Neuronal stem cell (in vitro differentiated cells): ENCODE measurements at regions not wholly inside any gene's neighbourhood (a gene's known extent, or its start where the extent isn't known, plus 50 kb on each side); places are given as distances from the start of the nearest gene placed in this dataset.

ENCODE experiments used
- DNase-seq: peaks from one replicate; pipeline ENCODE4 v3.0.0-alpha.2; 2013; ENCODE audit warnings: low spot score
- H2AFZ ChIP-seq: one replicate; pipeline ENCODE4 v1.6.1; 2013; ENCODE audit warnings: mild to moderate bottlenecking, low read length, inconsistent platforms
- H2AK5ac ChIP-seq: 2 replicates; pipeline ENCODE4 v1.6.1; 2013; ENCODE audit warnings: low read depth, mild to moderate bottlenecking, inconsistent platforms, low read length, moderate library complexity, mixed read lengths
- H2BK120ac ChIP-seq: 2 replicates; pipeline ENCODE4 v1.6.1; 2013; ENCODE audit warnings: low read depth, mild to moderate bottlenecking, inconsistent platforms, low read length, moderate library complexity, mixed read lengths
- H2BK12ac ChIP-seq: one replicate; pipeline ENCODE4 v1.6.1; 2013; ENCODE audit warnings: low read length, inconsistent platforms
- H2BK15ac ChIP-seq: 2 replicates; pipeline ENCODE4 v1.6.1; 2013; ENCODE audit warnings: mild to moderate bottlenecking, low read length, inconsistent platforms, mixed read lengths
- H2BK5ac ChIP-seq: one replicate; pipeline ENCODE4 v1.6.1; 2013; ENCODE audit warnings: inconsistent platforms, mild to moderate bottlenecking, low read length, moderate library complexity
- H3K14ac ChIP-seq: one replicate; pipeline ENCODE4 v1.6.1; 2013; ENCODE audit warnings: low read length, inconsistent platforms
- H3K18ac ChIP-seq: 2 replicates; pipeline ENCODE4 v1.6.1; 2013; ENCODE audit warnings: low read length, inconsistent platforms
- H3K23ac ChIP-seq: 2 replicates; pipeline ENCODE4 v1.6.1; 2013; ENCODE audit warnings: low read depth, mild to moderate bottlenecking, mixed read lengths, low read length, inconsistent platforms; ENCODE audit not compliant: poor library complexity
- H3K27ac ChIP-seq: replicated peaks from 3 replicates; pipeline ENCODE4 v1.5.1; 2013; ENCODE audit warnings: low read length, inconsistent platforms
- H3K27me3 ChIP-seq, 3 experiments: 2 replicates each; pipeline ENCODE4 v1.6.1; 2013; ENCODE audit warnings: low read length in 3 of 3, mild to moderate bottlenecking in 2 of 3, inconsistent platforms in 1 of 3, low read depth in 1 of 3, mixed read lengths in 1 of 3, moderate library complexity in 1 of 3; ENCODE audit not compliant: control insufficient read depth in 3 of 3, insufficient read depth in 3 of 3
- H3K36me3 ChIP-seq, 2 donors: replicated peaks in 1 of 2; 2 replicates each; pipeline ENCODE4 v1.6.1; 2013; ENCODE audit warnings: low read length in 2 of 2; ENCODE audit not compliant: control insufficient read depth in 2 of 2, insufficient read depth in 2 of 2
- H3K4ac ChIP-seq: 2 replicates; pipeline ENCODE4 v1.6.1; 2013; ENCODE audit warnings: inconsistent platforms, mild to moderate bottlenecking, low read length, moderate library complexity
- H3K4me1 ChIP-seq, 2 donors: 1 replicate in 1 of 2; 2 replicates in 1 of 2; pipeline ENCODE4 v1.6.1; 2013; ENCODE audit warnings: low read length in 2 of 2, low read depth in 1 of 2; ENCODE audit not compliant: control insufficient read depth in 2 of 2, insufficient read depth in 1 of 2
- H3K4me2 ChIP-seq: one replicate; pipeline ENCODE4 v1.6.1; 2013; ENCODE audit warnings: mild to moderate bottlenecking, low read length, inconsistent platforms; ENCODE audit not compliant: insufficient read depth, poor library complexity, severe bottlenecking
- H3K4me3 ChIP-seq, 2 donors: 2 replicates each; pipeline ENCODE4 v1.5.1; 2013; ENCODE audit warnings: low read length in 2 of 2, mild to moderate bottlenecking in 2 of 2, inconsistent platforms in 1 of 2, moderate library complexity in 1 of 2
- H3K79me1 ChIP-seq: one replicate; pipeline ENCODE4 v1.6.1; 2013; ENCODE audit warnings: low read depth, mild to moderate bottlenecking, inconsistent platforms, low read length, moderate library complexity
- H3K9ac ChIP-seq: one replicate; pipeline ENCODE4 v1.6.1; 2013; ENCODE audit warnings: mild to moderate bottlenecking, low read depth, low read length, inconsistent platforms; ENCODE audit not compliant: poor library complexity
- H3K9me3 ChIP-seq, 2 donors: replicated peaks in 1 of 2; 2 replicates each; pipeline versions ENCODE3 to v1.6.1; 2013; ENCODE audit warnings: low read length in 2 of 2, mild to moderate bottlenecking in 2 of 2, inconsistent platforms in 1 of 2, low read depth in 1 of 2, mixed read lengths in 1 of 2, moderate library complexity in 1 of 2; ENCODE audit not compliant: control insufficient read depth in 2 of 2, insufficient read depth in 1 of 2
- H4K8ac ChIP-seq: one replicate; pipeline ENCODE4 v1.6.1; 2013; ENCODE audit warnings: low read depth, mild to moderate bottlenecking, inconsistent platforms, low read length, moderate library complexity
- H4K91ac ChIP-seq: one replicate; pipeline ENCODE4 v1.6.1; 2013; ENCODE audit warnings: low read length, low read depth, mild to moderate bottlenecking, inconsistent platforms; ENCODE audit not compliant: poor library complexity
- WGBS, 2 donors: extraction: QIAGEN DNeasy Blood & Tissue Kit; methylation state at CpG; one replicate each; pipeline ENCODE4 v1.1.7; 2013; ENCODE audit warnings: missing lambda C conversion rate in 2 of 2, mixed read lengths in 1 of 2; ENCODE audit not compliant: insufficient read length in 2 of 2, insufficient replicate concordance in 1 of 2; ENCODE audit errors: extremely low coverage in 2 of 2; 5-methylcytosine and 5-hydroxymethylcytosine counted together

GRCh38 chr3:31409866-31410265 is 122.9 kb upstream of the STT3B start:
- H3K14ac ChIP-seq: no peak overlapping the region

DNA sequence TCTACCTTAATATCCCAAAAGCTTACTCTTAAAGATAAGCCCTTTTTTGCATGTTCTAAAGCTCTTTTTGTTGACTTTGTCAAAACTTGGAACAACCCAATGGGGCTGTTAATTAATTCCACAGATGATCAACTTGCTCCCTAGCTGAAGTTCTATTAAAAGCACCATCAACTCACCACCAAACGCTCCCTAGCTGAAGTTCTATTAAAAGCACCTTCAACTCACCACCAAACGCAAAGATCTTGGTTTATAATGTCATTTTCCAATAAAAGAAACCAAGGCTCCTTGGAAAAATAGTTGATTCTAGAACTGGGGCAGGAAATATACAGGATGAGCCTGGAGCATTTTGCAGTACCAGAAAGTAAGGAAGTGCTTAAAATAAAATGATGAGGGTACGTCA is 122.3 kb upstream of the STT3B start:
- Histone ChIP-seq H2BK12ac (no peak overlapping the region), H3K27ac (no peak overlapping the region), H2BK5ac (no peak overlapping the region), H3K36me3 (no peaks in the 10 kb centered on the region), H4K91ac (no peak overlapping the region), H3K18ac (no peak overlapping the region), H3K14ac (no peak overlapping the region), H2BK15ac (no peak overlapping the region), H3K27me3 (no peaks in the 10 kb centered on the region), H2AK5ac (no peak overlapping the region), H2BK120ac (no peak overlapping the region), H3K4me3 (no peak overlapping the region), H3K9me3 (no peaks in the 10 kb centered on the region), H3K23ac (no peak overlapping the region), H3K9ac (no peak overlapping the region), H3K4me1 (peaks cover 0 to 5% of the 10 kb centered on the region in 2 donors), H3K79me1 (no peaks in the 10 kb centered on the region), H3K4ac (no peak overlapping the region), H4K8ac (no peak overlapping the region), H3K4me2 (no peak overlapping the region), H2AFZ (no peak overlapping the region)
- no CpG with 5 or more reads among the region's 3 CpGs for WGBS, 2 donors
- DNase-seq: no peak

More at GRCh38 chr3:31409866-31410265, 122.9 kb upstream of the STT3B start:
- H3K23ac ChIP-seq: no peak overlapping the region
- H3K4me3 ChIP-seq: no peak overlapping the region
- H4K8ac ChIP-seq: no peak overlapping the region
- H2AK5ac ChIP-seq: no peak overlapping the region
- no peaks in the 10 kb centered on the region for H3K79me1 ChIP-seq
- no peak overlapping the region for H2BK12ac ChIP-seq
- no peaks in the 10 kb centered on the region for H3K27me3 ChIP-seq
- H2BK15ac ChIP-seq: no peak overlapping the region
- H3K4me2 ChIP-seq: no peak overlapping the region
- H4K91ac ChIP-seq: no peak overlapping the region
- H2BK120ac ChIP-seq: no peak overlapping the region
- no peaks in the 10 kb centered on the region for H3K9me3 ChIP-seq
- no peaks in the 10 kb centered on the region for H3K36me3 ChIP-seq
- H2BK5ac ChIP-seq: no peak overlapping the region
- peaks cover 0 to 7% of the 10 kb centered on the region in 2 donors for H3K4me1 ChIP-seq
- H2AFZ ChIP-seq: no peak overlapping the region
- no peak overlapping the region for H3K18ac ChIP-seq
- no CpG with 5 or more reads among the region's 6 CpGs for WGBS, 2 donors
- DNase-seq: no peak
- no peak overlapping the region for H3K27ac ChIP-seq
- H3K4ac ChIP-seq: no peak overlapping the region
- H3K9ac ChIP-seq: no peak overlapping the region

DNA sequence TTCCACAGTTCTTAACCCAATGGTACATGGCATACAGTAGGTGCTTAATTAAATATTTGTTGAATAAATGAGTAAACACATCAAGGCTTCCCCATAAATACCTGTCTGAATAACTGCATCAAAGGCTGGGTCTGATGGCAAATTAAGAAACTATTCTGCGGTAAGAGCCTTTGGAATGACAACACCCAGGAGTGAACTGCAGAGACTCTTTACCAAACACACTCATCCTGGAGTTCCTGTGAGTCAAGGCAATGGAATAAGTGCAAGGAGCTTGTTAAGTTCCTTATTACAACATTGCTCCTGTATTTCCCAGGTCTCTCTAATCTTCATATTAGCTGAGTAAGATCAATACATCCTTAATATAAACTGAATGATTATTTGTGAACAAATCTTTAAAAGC is 119.9 kb upstream of the STT3B start:
- Histone ChIP-seq H3K4ac (no peak overlapping the region), H3K9me3 (no peaks in the 10 kb centered on the region), H3K4me1 (peaks cover 1 to 5% of the 10 kb centered on the region in 2 donors), H2AFZ (no peak overlapping the region), H3K79me1 (no peaks in the 10 kb centered on the region), H4K8ac (no peak overlapping the region), H2BK12ac (no peak overlapping the region), H3K4me3 (no peak overlapping the region), H3K23ac (no peak overlapping the region), H3K4me2 (no peak overlapping the region), H2BK5ac (no peak overlapping the region), H3K27me3 (no peaks in the 10 kb centered on the region), H4K91ac (no peak overlapping the region), H3K36me3 (no peaks in the 10 kb centered on the region), H2BK120ac (no peak overlapping the region), H3K14ac (no peak overlapping the region), H3K27ac (no peak overlapping the region), H2BK15ac (no peak overlapping the region), H3K9ac (no peak overlapping the region), H2AK5ac (no peak overlapping the region), H3K18ac (no peak overlapping the region)
- DNase-seq: no peak
- no CpG with 5 or more reads among the region's 1 CpG for WGBS, 2 donors

DNA sequence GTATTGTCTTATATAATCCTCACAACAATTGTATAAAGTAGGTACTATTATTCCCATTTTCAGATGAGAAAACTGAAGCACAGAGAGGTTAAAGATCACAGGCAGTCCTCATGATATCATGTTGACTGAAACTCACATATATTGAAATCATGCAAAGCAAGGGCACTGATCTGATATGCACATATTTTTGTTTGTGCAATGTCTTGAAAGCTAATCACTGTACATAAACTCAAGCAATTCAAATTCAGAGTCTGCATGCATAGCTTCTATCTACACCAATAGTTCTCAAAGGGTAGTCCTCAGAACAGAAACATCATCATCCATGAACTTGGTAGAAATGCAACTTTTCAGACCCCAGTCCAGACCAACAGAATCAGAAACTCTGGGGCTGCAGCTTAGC is 119.2 kb upstream of the STT3B start:
- H3K27me3 ChIP-seq: no peaks in the 10 kb centered on the region
- no peak overlapping the region for H3K4ac ChIP-seq
- no peak overlapping the region for H4K91ac ChIP-seq
- H3K23ac ChIP-seq: no peak overlapping the region
- H3K4me1 ChIP-seq: peaks cover 1 to 5% of the 10 kb centered on the region in 2 donors
- DNase-seq: no peak
- no peak overlapping the region for H3K14ac ChIP-seq
- H2BK120ac ChIP-seq: no peak overlapping the region
- H3K36me3 ChIP-seq: no peaks in the 10 kb centered on the region
- no peak overlapping the region for H2AFZ ChIP-seq
- H3K18ac ChIP-seq: no peak overlapping the region
- no peak overlapping the region for H3K4me3 ChIP-seq
- no peak overlapping the region for H3K27ac ChIP-seq
- H3K9ac ChIP-seq: no peak overlapping the region
- H2BK15ac ChIP-seq: no peak overlapping the region
- no peak overlapping the region for H3K4me2 ChIP-seq
- H2BK12ac ChIP-seq: no peak overlapping the region
- no peak overlapping the region for H2AK5ac ChIP-seq
- H3K9me3 ChIP-seq: no peaks in the 10 kb centered on the region
- H4K8ac ChIP-seq: no peak overlapping the region
- no peaks in the 10 kb centered on the region for H3K79me1 ChIP-seq
- H2BK5ac ChIP-seq: no peak overlapping the region
